OCI-M1 (cell line): ENCODE measurements at regions not wholly inside any gene's neighbourhood (a gene's known extent, or its start where the extent isn't known, plus 50 kb on each side); places are given as distances from the start of the nearest gene placed in this dataset.
"Not testable (repeated sequence)": the region's sequence is repeated elsewhere in the genome, so short reads cannot be mapped to it uniquely, and the experiment has no call there.

Experiments
- DNase-seq: peaks from one replicate; lab custom pipeline; 2025; lab: John Stamatoyannopoulos, UW

GRCh38 chr18:34352385-34353163 is 127.9 kb upstream of the NOL4 start:
- peak; percentile 66 for DNase-seq

DNA sequence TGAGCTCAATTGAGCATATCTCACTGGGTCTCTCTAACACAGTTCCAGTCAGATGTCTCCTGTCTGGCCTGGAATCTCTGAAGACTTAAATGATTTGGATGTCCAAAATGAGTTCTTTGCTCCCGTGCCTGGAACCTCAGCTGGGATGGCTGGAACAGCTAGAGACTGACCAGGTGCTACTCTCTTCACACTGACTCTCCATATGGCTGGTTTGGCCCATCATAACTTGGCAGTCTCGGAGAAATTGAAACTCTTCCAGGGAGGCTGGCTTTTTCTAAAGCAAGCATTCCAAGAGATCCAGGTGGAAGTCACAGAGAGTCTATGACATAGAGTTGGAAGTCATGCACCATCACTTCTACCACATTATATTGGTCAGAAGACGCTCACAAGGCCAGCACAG is 129.6 kb upstream of the NOL4 start:
- no peak for DNase-seq

DNA sequence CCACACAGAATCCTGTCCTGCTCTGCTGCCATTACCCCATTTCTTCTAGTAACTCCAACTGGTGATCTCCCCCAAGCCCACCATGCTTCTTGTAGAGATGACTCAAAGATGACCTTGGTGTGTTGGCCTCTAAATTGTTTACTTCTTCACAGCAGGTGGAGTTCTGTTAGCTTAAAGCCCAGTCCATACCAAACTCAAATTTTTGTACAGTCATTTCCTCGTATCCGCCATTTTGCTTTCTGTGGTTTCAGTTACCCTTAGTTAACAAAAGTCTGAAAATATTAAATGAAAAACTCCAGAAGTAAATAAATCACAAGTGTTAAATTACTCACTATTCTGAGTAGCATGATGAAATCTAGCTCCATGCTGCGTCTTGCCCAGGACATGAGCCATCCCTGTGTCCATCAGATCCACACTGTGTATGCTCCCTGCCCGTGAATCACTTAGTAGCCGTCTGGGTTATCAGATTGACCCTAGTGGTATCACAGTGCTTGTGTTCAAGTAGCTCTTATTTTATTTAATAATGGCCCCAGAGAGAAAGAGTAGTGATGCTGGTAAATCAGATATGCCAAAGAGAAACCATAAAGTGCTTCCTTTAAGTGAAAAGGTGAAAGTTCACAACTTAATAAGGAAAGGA is 133.3 kb upstream of the NOL4 start:
- DNase-seq, result no peak

GRCh38 chr18:34358923-34359322 is 134.2 kb upstream of the NOL4 start:
- no peak for DNase-seq

DNA sequence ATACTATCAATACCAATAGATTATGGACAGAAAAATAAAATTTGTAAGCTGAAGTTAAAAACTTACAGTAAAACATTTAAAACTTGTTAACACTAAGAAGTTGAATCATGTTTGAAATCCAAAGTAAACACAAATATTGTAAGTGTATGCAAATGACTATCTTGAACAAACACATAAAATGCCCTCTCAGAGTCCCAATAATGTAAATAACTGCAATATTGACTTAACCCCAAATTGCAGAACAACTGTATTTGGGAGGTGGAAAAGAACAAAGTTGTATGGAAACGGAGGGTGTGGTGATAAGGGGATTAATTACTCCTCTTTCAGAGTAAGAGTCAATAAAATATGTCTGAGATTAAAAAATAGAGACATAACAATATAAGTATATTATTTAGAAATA is 140.0 kb upstream of the NOL4 start:
- no peak for DNase-seq

GRCh38 chr18:34370704-34371395 is 146.1 kb upstream of the NOL4 start:
- peak; percentile 72 for DNase-seq

DNA sequence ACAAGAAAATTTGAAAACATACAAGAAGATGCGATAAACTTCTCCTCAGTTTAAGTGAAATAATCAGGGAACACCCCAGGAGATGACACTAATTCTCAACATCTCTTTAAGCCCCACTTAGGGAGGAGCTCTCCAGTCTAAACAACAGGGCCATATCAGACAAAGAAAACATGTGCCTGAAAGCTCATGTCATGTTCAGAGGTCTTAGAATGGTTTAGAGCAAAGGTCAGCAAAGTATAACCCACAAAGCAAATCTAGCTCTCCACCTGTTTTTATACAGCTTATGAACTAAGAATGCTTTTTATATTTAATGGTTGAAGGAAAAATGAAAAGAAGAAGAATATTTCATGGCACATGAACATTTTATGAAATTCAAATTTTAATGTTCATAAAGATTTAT is 155.6 kb upstream of the NOL4 start:
- peak; percentile 9 for DNase-seq

DNA sequence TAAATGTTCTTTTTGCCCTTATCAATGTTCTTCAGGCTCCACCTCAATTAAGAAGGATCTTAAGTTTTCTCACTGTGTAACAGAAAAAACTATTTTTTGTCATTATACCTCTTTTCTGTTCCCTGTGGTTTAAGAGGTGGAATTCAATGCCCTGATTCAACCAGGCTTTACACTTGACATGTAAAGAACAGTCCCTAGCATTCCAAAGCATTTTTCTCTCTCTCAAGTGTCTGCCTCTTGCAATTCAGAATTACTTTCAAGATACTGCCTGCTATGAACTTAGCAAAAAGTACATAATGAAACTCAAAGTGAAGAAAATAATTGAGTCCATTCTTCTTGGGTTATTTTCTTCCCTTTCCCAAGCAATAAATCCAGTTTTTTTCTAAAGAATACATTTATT is 160.6 kb upstream of the NOL4 start:
- no peak for DNase-seq

DNA sequence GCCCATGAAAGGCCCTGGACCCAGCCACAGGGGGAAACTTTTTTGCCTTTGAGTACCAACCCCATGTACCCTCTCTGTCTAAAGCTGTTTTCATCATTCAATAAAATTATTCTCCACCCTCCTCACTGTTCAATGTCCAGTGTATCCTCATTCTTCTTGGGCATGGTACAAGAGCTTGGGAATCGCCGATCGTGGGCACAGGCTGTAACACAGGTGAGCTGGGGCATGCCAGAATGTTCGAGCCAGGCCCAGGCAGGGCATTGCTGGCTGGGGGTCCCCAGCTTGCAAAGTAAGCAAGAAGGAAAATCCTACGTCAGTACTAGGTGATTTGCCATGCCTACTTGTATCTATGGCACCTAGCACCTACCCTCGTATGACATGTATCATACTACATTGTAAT is 162.1 kb upstream of the NOL4 start:
- DNase-seq, result no peak

DNA sequence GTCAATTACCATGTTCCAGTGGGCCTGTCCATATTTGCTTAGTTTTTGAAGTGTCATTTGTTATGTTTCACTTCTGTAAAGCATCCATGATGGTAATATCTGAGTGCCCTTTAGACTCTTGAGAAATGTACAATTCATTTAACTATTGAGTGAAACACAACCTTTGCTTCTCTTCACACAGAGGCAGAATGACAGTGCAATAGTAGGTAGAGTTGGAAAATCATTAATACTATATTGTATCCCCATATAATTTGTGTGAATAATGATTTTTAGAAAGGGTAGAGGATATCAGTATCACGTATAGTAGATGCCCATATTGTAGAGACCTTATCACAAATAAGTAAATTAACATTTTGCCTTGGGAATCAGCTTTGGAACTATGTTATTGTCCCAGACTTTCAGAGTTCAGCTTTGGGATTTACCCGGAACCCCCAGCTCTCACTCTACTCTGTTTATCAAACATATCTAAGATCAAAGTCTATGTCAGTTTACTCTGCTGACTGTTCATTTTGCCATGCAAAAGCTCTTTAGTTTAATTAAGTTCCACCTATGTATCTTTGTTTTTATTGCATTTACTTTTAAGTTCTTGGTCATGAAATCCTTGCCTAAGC is 172.7 kb upstream of the NOL4 start:
- no peak for DNase-seq

DNA sequence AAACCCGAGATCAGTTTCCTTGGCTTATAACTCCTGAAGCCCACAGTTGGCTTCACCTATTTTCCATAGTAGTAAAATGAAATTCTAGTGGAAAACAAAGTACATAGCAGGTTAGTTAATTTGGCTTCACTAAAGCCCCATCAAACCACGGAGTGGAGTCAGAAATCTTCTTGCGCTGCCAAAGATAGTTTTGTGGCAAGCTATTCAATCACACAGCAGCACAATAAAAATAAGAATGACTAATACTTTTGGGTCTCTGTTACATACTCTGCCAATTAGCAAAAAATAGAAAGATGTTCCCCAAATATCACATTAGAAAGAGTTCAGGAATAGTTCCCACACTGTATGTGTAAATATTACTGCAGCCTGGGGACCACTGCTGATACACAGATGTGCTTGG is 175.2 kb upstream of the NOL4 start:
- DNase-seq, result no peak

- no peak for DNase-seq
Measured at GRCh38 chr18:34400834-34401233, 176.1 kb upstream of the NOL4 start.

GRCh38 chr18:34401775-34402174 is 177.1 kb upstream of the NOL4 start:
- DNase-seq, result no peak

- DNase-seq, result not testable (repeated sequence)
Measured at GRCh38 chr18:34407471-34407870, 182.8 kb upstream of the NOL4 start.

DNA sequence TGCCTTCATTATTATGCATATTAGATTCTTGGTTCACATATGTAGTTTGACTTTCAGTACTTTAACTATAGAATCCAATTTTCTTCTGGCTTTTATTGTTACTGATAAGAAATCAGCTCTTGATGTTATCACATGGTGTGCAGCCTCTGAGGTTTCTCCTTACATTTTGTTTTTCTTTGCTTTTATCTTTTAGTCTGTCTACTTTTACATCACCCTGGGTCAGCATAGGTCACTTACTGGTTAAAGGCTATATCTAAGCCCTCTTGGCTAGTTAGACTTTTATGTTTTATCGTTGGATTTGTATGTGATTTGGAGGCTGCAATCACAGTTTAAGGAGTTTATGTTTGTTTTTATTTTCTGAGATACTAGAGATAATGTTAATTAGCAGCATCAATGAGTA is 187.2 kb upstream of the NOL4 start:
- no peak for DNase-seq

DNA sequence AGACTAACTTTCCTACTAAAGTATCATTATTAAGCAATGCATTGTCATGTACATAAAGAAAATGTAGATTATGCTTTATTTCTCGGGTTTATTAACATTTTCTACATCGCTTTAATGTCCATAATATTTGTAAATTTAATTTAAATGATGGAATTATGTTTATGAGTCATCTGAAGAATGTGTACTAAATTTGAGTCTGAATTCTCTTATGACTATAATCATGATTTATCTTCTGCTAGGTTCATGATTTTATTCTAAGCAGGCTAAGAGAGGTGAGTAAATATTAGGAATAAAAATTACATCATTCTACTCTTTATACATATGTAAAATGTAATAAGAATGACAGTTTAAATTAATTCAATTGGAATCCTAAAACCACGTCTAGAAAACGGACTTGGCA is 206.3 kb upstream of the NOL4 start:
- no peak for DNase-seq

- no peak for DNase-seq
Measured at GRCh38 chr18:34444622-34445021, 219.9 kb upstream of the NOL4 start.

DNA sequence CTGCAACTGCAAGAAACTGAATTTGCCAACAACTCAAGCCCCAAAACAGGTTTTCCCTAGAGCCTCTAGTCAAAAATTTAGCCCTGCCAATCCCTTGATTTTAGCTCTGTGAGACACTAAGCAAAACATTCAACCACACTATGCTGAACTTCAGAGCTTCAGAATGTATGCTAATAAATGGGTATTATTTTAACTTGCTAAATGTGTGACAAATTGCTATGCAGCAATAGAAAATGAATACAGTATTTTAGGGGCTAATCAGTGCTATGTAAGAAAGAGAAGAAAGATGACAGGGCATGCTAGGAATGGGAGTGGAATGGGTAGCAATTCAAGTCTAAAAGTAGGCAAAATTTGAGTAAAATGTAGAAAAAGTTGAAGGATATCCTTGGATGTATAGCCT is 223.9 kb upstream of the NOL4 start:
- DNase-seq, result no peak

DNA sequence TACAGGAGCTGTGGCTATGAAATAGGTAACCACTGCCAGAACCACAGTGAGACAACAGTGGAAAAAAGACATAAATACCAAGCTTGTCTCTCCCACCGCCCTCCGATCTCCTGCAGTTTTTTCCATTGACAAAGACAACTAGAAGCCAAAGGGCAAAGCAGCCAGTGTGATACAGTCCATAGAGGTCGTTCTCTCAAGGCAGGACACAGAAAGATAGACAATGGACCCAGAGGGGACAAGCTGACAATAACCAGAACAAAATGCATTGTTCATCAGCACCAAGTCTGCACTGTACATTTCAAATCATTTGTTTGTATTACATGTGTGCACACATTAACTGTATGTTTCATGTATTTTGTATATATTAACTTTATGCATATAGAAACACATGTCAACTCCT is 233.0 kb upstream of the NOL4 start:
- no peak for DNase-seq

GRCh38 chr18:34458410-34458977 is 233.8 kb upstream of the NOL4 start:
- DNase-seq, result peak; percentile 77

DNA sequence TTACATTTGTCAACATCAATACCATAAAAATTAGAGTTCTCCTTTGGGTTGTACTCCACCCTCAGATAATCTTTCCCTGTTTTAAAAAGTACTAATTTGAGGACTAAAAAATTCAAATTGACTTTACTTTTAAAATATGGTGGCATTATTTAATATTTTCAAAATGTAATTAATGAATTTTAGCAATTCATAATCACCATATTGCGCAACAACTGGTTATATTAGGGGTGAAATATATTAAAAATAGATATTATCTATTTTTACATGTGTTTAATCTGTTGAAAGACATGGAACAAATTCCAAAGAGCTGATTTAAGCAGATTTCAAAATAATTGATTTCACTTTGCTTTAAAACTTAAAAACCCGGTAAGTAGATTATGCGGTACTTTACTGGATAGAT is 236.6 kb upstream of the NOL4 start:
- no peak for DNase-seq

DNA sequence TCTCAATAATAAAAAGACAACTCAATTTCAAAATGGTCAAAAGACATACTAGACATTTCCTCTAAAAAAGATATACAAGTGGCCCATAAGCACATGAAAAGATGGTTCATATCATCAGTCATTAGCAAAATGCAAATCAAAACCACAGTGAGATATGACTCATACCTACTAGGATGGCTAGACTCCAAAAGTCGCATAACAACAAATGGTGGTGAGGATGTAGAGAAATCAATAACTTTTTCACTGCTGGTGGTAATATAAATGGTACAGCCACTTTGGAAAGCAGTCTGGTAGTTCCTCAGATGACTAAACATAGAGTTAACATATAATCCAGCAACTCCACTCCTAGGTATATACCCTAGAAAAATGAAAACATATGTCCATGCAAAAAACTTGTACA is 242.3 kb upstream of the NOL4 start:
- peak; percentile 42 for DNase-seq
